VCaP (cell line): ENCODE measurements at regions not wholly inside any gene's neighbourhood (a gene's known extent, or its start where the extent isn't known, plus 50 kb on each side); places are given as distances from the start of the nearest gene placed in this dataset.

ENCODE experiments used
- H3K27ac ChIP-seq: fragments of 450-650 bp; 2 replicates; pipeline ENCODE4 v1.5.1; 2017
- CTCF ChIP-seq: fragments of 450-650 bp; conservative IDR thresholded peaks from 2 replicates; pipeline ENCODE4 v1.5.1; 2017; ENCODE audit warnings: mild to moderate bottlenecking, moderate library complexity

DNA sequence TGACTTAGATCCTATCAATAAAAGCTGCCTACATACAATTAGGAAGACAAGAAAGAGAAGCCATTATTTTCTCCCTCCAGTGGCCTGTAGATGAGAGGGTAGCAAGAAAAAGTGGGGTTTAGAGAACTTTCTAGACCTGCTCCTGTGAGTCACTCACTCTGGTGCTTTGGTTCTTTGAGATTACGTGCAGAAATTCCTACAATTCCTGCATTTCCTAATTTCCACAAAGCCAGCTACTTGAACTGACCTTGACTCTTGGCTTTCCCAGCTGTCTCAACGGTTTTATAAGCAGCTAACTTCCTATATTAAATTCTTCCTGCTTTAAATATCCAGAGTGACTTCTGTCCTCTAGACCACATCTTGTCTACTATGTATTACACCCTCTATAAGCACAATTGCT lies 899.5 kb upstream of the KLHL29 start:
- H3K27ac ChIP-seq, result no peak overlapping the region
- no peak for TF ChIP-seq CTCF

DNA sequence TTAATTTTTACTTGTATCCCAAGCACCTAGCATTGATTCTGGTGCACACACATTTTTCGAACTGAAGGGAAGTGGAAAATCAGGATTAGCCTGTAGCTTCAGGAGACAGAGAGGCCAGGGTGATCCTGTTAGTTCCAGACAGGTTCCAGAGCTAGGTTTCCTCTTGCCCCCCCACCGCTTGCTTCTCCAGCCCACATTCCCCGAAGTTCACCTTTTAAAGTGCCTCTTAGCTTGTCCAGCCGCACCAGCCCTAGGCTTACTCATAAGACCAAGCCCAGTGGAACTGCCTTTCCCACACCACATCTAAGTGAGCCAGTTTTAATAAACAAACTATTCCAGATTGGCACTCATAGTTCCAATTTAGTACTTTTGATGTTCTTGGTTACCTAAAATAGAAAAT lies 898.6 kb upstream of the KLHL29 start:
- no peak overlapping the region for H3K27ac ChIP-seq
- no peak for TF ChIP-seq CTCF

- no peak overlapping the region for H3K27ac ChIP-seq
- no peak for TF ChIP-seq CTCF
These were observed 897.9 kb upstream of the KLHL29 start for GRCh38 chr2:22487036-22487435.

DNA sequence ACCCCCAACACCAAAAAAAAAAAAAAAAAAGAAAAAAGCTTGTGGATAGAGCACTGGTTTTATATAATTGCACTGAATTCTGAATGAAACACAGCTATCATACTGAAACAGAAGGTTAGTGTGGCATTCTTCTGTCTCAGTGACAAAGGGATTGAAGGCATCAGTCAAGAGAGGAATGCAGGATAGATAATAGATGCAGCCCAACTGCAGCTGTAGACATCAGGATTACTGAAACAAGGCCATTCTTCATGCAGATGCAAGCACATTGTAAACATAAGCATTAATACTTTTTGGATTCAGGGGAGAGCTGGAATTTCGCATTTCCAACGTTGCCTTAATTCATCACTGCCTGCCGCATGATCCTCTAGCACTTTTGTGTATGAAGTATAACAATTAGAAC lies 897.4 kb upstream of the KLHL29 start:
- H3K27ac ChIP-seq, result no peak overlapping the region
- TF ChIP-seq CTCF, result no peak

- TF ChIP-seq CTCF, result no peak
These were observed 893.5 kb upstream of the KLHL29 start for GRCh38 chr2:22491442-22491841.

GRCh38 chr2:22494156-22494555 lies 890.8 kb upstream of the KLHL29 start:
- no peak overlapping the region for H3K27ac ChIP-seq
- no peak for TF ChIP-seq CTCF

More at GRCh38 chr2:22491442-22491841, 893.5 kb upstream of the KLHL29 start:
- no peak overlapping the region for H3K27ac ChIP-seq

DNA sequence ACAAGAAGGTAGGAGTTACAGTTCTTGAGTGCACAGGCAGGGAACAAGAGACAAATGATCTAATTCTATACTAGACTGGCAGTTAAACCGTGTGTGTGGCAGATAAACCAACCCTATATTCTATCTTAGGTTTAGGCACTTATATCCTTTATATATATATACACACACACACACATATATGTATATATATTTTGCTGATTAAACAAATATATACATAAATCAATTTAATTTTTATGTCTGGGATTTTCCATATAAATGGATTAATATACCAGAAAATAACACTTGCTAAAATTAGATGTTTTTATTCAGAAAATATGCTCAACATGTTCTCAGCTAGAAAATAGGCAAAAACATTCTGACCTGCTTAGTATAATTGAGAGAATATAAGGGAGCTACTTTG lies 887.9 kb upstream of the KLHL29 start:
- no peak overlapping the region for H3K27ac ChIP-seq
- no peak for TF ChIP-seq CTCF

DNA sequence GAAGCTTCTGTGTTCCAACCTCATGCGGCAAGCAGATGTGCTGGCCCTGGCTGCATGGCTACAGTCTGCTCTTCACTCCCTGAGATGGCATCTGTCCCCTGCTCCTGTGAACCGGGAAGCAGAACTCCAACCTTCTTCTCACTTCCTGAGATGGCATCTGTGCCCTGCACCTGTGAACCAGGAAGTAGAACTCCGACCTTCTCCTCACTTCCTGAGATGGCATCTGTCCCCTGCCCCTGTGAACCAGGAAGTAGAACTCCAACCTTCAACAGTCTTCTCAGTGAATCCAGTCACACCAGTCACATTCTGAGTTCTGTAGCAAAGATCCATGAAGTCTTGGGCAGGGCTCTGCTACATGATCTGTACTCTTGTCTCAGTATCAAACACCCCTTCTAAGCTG lies 887.2 kb upstream of the KLHL29 start:
- H3K27ac ChIP-seq, result no peak overlapping the region
- no peak for TF ChIP-seq CTCF
